Osteocyte (in vitro differentiated cells): ENCODE measurements at regions not wholly inside any gene's neighbourhood (a gene's known extent, or its start where the extent isn't known, plus 50 kb on each side); places are given as distances from the start of the nearest gene placed in this dataset.

Experiments used
- DNase-seq: peaks from one replicate; pipeline ENCODE4 v3.0.0; 2021; ENCODE audit warnings: mixed read lengths; ENCODE audit not compliant: unreplicated experiment; ENCODE audit errors: extremely low spot score
- H3K27ac Mint-ChIP-seq: one replicate; pipeline ENCODE4 v1.8.0; 2021; ENCODE audit warnings: mild to moderate bottlenecking, mixed read lengths; ENCODE audit not compliant: unreplicated experiment
- H3K27me3 Mint-ChIP-seq: one replicate; pipeline ENCODE4 v1.8.0; 2021; ENCODE audit warnings: mixed read lengths; ENCODE audit not compliant: unreplicated experiment
- H3K36me3 Mint-ChIP-seq: one replicate; pipeline ENCODE4 v1.8.0; 2021; ENCODE audit warnings: mixed read lengths; ENCODE audit not compliant: unreplicated experiment
- H3K4me1 Mint-ChIP-seq: one replicate; pipeline ENCODE4 v1.8.0; 2021; ENCODE audit warnings: mixed read lengths; ENCODE audit not compliant: unreplicated experiment
- H3K4me3 Mint-ChIP-seq: one replicate; pipeline ENCODE4 v1.8.0; 2021; ENCODE audit warnings: mild to moderate bottlenecking, moderate library complexity, mixed read lengths; ENCODE audit not compliant: unreplicated experiment
- H3K9me3 Mint-ChIP-seq: one replicate; pipeline ENCODE4 v1.8.0; 2021; ENCODE audit warnings: mixed read lengths; ENCODE audit not compliant: unreplicated experiment
- CTCF ChIP-seq: fragments of 200-600 bp; sonication (generic); IDR thresholded peaks from 2 replicates; pipeline ENCODE4 v1.5.0; 2021; ENCODE audit warnings: antibody characterized with exemption, mild to moderate bottlenecking, moderate library complexity

DNA sequence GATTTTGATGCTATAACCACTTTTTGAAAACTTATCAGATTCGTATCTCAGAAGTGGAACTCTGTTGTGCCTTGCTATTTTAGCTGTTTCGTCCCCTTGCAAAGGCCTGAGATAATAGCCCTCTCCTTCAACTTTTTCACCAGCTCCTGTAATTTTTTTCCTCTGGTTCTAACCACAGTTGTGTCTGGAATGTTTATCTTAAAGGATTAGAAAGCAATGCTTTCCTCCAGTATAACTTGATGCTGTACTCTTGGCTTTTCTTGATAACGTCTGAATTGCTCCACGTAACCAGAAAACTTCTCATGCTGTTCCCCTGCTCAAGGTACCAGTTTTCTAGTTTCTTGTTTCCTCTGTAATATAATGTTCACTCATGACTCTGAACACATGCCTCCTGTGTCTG, 209.4 kb downstream of the DTWD2 start:
- no peaks in the 10 kb centered on the region for H3K27me3 Mint-ChIP-seq

DNA sequence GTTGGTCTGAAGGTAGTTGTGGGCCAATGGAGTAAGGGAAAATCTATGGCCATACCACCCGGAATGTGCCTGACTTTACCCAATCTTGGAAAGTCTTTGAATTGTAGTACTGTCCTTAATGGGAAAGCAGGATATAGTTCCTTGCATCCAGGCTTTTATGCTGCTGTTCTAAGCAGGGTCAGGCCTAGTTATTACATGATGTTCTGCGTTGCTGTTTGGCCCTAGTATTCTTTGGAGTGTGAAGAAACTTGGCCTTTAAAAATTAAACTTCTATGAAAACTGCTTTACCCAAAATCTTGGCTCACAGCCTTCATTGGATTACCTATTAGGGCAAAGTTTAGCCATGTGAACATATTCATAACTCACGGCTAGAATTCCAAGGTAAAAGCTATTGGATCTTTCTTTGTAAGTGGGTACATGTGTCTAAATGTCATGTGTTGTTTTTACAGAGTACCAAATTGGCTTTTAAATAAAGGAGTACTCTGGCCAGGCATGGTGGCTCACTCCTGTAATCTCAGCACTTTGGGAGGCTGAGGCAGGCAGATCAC, 211.1 kb downstream of the DTWD2 start:
- DNase-seq: no peak
- TF ChIP-seq CTCF: no peak
- Mint-ChIP-seq H3K9me3 (no peaks in the 10 kb centered on the region), H3K27me3 (no peaks in the 10 kb centered on the region), H3K27ac (no peak overlapping the region), H3K36me3 (no peaks in the 10 kb centered on the region), H3K4me3 (no peak overlapping the region), H3K4me1 (peaks cover 14% of the 10 kb centered on the region)

More for the DNA sequence above, 209.4 kb downstream of the DTWD2 start:
- Mint-ChIP-seq H3K9me3 (no peaks in the 10 kb centered on the region), H3K36me3 (no peaks in the 10 kb centered on the region), H3K4me3 (no peak overlapping the region), H3K4me1 (peaks cover 14% of the 10 kb centered on the region), H3K27ac (no peak overlapping the region)
- no peak for TF ChIP-seq CTCF
- DNase-seq: no peak

DNA sequence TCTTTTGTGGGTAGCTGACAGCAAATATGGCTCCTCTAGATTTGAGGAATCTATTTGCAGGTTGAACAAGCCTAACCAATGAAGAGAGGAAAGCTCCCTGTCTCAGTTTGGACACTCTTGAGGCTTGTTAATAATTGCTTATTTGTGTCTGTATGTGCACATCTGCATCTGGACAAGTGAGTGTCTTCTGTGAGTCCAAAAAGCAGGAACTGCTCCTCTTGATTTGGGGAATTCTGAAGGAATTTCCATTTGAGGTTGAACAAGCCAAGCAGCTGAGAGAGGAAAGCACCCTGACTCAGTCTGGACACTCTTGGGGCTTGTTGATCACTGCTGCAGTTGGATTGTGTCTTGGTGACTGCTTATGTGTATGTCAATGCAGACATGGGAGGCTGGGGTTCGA, 211.6 kb downstream of the DTWD2 start:
- H3K36me3 Mint-ChIP-seq: no peaks in the 10 kb centered on the region
- H3K4me1 Mint-ChIP-seq: peaks cover 14% of the 10 kb centered on the region
- no peak overlapping the region for H3K4me3 Mint-ChIP-seq
- TF ChIP-seq CTCF: no peak
- H3K27ac Mint-ChIP-seq: no peak overlapping the region
- no peak for DNase-seq
- H3K9me3 Mint-ChIP-seq: no peaks in the 10 kb centered on the region
- no peaks in the 10 kb centered on the region for H3K27me3 Mint-ChIP-seq

DNA sequence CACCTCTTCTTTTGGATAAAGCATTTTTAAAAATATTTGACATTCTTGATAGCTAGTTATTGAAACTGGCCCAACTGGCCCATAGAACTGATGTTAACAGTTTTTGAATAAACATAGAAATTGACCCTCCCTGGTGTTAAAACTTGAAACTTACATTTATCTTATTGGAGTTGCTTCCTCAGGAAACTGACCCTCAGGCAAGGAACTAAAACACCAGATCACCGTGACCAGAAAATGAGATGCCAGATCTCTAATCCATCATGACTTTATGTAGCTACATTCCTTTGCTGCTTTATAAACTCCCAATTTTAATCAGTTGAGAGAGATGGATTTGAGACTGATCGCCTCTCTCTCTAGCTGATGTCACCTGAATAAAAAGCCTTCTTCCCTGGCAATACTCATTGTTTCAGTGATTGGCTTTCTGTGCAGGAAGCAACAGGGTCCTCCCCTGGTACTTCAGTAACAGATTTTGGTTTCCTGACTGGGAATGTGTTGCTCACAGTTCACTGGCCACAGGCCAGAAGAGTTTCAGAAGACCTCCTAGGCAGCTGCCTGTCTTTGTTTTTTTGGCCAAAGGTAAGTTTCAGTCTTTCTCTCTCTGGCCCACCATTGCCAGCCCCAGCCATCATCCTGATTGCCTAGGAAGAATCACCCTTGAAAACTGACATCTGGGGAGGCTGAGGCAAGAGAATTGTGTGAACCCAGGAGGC, 212.4 kb downstream of the DTWD2 start:
- Mint-ChIP-seq H3K4me3 (no peak overlapping the region), H3K27ac (no peak overlapping the region), H3K27me3 (no peaks in the 10 kb centered on the region), H3K4me1 (peaks cover 14% of the 10 kb centered on the region), H3K36me3 (no peaks in the 10 kb centered on the region), H3K9me3 (peaks cover 5% of the 10 kb centered on the region)
- no peak for TF ChIP-seq CTCF
- DNase-seq: no peak

- no peaks in the 10 kb centered on the region for H3K4me1 Mint-ChIP-seq
- H3K27ac Mint-ChIP-seq: no peak overlapping the region
- no peak for TF ChIP-seq CTCF
- H3K27me3 Mint-ChIP-seq: peaks cover 20% of the 10 kb centered on the region
- no peaks in the 10 kb centered on the region for H3K36me3 Mint-ChIP-seq
- no peak for DNase-seq
- H3K9me3 Mint-ChIP-seq: peaks cover 16% of the 10 kb centered on the region
- H3K4me3 Mint-ChIP-seq: no peak overlapping the region
Observed at GRCh38 chr5:118768607-118769175, 219.7 kb downstream of the DTWD2 start.
